ENCODE measurements at regions not wholly inside any gene's neighbourhood (a gene's known extent, or its start where the extent isn't known, plus 50 kb on each side); places are given as distances from the start of the nearest gene placed in this dataset.

DNA sequence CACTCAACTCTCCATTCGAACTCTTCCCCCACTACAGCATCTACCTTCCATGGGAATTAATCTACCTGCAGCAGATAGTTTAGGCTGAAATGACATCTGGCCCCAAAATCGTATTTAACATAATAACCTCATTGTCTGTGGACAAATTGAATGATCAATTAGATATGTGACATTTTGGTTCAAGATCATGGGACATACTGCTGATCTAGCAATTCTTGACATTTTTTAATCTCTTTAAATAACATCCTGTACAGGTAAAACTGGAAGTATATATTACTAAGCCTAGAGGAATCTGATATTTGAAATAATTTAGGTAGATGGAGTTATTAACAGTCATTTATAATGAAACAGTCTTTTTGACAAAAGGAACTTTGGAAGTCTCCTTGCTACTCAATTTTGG, 702.5 kb downstream of the NLGN4X start:
- no peak overlapping the region for H3K4me3 ChIP-seq (ENCODE audit: low read depth, low read length)
- TF ChIP-seq, protein P1, sequence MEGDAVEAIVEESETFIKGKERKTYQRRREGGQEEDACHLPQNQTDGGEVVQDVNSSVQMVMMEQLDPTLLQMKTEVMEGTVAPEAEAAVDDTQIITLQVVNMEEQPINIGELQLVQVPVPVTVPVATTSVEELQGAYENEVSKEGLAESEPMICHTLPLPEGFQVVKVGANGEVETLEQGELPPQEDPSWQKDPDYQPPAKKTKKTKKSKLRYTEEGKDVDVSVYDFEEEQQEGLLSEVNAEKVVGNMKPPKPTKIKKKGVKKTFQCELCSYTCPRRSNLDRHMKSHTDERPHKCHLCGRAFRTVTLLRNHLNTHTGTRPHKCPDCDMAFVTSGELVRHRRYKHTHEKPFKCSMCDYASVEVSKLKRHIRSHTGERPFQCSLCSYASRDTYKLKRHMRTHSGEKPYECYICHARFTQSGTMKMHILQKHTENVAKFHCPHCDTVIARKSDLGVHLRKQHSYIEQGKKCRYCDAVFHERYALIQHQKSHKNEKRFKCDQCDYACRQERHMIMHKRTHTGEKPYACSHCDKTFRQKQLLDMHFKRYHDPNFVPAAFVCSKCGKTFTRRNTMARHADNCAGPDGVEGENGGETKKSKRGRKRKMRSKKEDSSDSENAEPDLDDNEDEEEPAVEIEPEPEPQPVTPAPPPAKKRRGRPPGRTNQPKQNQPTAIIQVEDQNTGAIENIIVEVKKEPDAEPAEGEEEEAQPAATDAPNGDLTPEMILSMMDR (IDR thresholded peaks at IDR 0.05; ENCODE audit: low read depth, low read length) = no peak

- no peak overlapping the region for H3K4me3 ChIP-seq (ENCODE audit: low read depth, low read length)
- TF ChIP-seq, protein P1 (IDR thresholded peaks at IDR 0.05; ENCODE audit: low read depth, low read length) = no peak
Observed at GRCh38 chrX:5490786-5491563, 737.7 kb downstream of the NLGN4X start.

DNA sequence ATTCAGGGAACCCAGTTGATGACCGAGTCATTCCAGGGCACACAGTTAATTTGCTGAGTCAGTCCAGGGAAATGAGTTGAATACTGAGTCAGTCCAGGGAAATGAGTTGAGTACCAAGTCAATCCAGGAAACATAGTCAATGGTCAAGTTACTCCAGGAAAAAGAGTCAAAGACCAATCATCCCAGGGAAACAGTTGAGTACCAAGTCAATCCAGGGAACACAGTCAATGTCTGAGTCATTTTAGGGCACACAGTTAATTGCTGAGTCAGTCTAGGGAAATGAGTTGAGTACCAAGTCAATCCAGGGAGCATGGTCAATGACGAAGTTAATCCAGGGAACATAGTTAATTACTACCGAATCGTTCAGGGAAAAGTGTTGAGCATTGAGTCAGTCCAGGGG, 754.4 kb downstream of the NLGN4X start:
- H3K4me3 ChIP-seq (ENCODE audit: low read depth, low read length) = no peak overlapping the region
- TF ChIP-seq, protein P1 (IDR thresholded peaks at IDR 0.05; ENCODE audit: low read depth, low read length) = no peak

DNA sequence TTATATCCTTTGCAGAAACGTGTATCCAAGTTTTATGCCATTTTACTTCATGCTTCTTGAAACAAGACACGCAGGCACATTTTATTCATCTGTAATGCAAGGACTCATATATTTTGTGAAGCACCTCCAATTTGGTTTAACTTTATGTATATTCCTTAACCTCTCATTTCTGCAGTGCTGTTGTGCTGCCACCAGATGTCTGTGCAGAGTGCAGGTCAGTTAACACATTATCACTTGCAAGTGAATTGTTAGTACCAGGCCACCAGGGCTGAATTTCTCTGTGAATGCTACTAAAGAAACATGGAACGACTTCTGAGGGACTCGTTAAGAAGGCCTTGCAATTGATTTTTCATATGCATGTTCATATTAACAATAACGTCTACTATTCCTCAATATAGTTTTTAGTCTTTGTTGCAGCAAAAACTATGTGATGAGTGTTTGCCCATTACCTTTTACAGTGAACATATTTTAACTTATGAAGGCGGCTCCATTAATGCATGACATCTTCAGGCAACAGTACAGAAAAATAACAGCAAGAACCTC, 770.3 kb downstream of the NLGN4X start:
- H3K4me3 ChIP-seq (ENCODE audit: low read depth, low read length) = no peak overlapping the region
- TF ChIP-seq, protein P1 (IDR thresholded peaks at IDR 0.05; ENCODE audit: low read depth, low read length) = no peak

DNA sequence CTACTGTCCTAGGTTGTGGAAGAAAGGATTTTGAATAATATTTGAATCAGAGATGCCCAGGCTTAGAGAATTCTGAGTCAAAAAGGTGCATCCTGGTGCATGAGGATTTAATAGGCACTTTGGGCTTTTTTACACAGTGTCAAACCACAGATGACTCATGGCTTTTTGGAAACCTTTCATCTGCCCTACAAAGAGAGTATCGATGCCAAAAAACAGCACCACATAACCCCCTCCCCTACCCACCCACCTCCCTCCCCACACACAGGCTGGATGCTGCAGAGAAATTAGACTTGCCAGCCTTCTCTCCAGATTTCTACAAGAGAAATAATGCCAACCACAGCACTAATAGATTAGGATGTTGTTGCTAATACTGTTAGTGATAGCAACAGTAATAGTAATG, 779.3 kb downstream of the NLGN4X start:
- TF ChIP-seq, protein P1 (IDR thresholded peaks at IDR 0.05; ENCODE audit: low read depth, low read length) = no peak
- H3K4me3 ChIP-seq (ENCODE audit: low read depth, low read length) = no peak overlapping the region

DNA sequence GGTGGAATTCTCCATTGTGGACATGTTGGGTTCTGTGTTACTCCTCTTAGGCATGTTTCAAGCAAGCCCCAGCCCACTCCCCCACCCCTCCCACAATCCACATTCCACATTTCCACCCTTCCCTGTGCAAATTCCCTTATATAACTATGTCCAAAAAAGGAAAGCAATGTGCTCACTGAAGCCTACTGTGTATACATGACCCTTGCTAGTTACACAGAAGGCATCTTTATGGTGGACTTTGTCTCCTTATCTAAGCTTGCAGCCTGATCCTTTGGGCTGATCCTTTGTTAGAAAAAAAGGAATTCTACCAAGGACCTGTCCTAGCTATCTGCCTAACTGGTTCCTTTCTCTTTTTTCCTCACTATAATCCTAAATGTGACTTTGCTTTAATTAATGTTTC, 796.8 kb downstream of the NLGN4X start:
- TF ChIP-seq, protein P1 (IDR thresholded peaks at IDR 0.05; ENCODE audit: low read depth, low read length) = no peak
- no peak overlapping the region for H3K4me3 ChIP-seq (ENCODE audit: low read depth, low read length)

DNA sequence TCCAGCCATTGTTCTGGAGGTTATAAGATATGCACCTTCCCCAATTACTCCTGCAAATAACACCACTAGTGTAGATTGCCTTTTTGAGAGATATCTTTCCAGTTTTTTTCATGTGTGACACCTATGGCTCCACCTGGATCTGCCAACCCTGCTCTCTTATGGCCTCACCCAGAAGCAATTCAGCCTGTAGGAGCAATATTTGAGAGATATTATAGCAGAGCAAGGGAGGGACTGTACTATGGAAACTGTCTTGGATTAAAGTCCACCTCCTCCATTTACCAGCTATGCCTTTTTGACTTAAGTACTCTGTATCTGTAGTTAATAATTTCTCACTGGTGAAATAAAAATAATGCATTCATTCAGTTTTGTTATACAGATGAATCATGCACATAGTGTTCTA, 803.5 kb downstream of the NLGN4X start:
- no peak overlapping the region for H3K4me3 ChIP-seq (ENCODE audit: low read depth, low read length)
- TF ChIP-seq, protein P1 (IDR thresholded peaks at IDR 0.05; ENCODE audit: low read depth, low read length) = no peak

All from WI38 (cell line).